ENCODE measurements at regions not wholly inside any gene's neighbourhood (a gene's known extent, or its start where the extent isn't known, plus 50 kb on each side); places are given as distances from the start of the nearest gene placed in this dataset.

DNA sequence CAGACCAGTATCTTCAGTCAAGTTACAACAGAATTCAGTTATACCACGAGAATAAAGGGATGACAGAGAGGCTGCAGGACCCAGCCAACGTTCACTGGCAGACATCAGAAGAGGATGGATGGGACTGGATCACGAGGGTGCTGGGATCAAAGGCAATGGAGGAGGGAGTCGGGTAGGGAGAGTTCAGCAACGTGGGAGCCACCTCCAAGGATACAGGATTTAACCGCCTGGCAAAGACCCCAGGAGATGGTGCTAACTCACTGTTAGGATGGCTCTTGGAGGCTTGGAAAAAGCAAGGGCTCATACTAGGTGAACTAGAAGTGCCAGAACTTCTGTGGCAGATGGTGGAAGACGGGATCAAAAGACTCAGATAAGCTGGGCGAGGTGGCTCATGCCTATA is 99.1 kb upstream of the DISP3 start:
- ATAC-seq, result no peak
- Mint-ChIP-seq H3K27ac (no peak overlapping the region), H3K36me3 (ENCODE audit: low read depth) (no peaks in the 10 kb centered on the region)

DNA sequence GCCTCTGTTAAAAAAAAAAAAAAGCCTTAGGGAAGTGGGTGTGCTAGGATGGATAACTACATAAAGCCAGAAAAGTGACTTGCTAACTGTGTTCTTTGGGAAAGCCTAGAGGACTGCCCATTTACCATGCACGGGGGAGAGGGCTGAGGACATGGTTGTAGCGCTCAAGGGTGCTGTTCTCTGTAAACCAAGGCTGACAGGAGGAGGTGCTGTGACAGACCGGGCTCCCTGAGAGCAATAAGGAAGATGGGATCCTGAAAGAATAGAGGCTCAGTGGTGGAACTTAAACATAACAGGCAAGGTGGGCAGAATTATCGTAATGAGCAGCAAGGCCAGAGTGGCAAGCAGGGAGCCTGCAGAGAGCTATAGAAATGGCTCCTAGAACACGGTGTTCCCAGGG is 98.5 kb upstream of the DISP3 start:
- H3K4me2 ChIP-seq, result no peak overlapping the region
- H3K4me3 Mint-ChIP-seq, result no peak overlapping the region
- ATAC-seq (peak; percentile 69), DNase-seq (ENCODE audit: low spot score) (no peak)
- H3K4me3 ChIP-seq, result no peak overlapping the region
- H3K27ac Mint-ChIP-seq, result no peak overlapping the region
- H3K4me1 ChIP-seq (ENCODE audit: insufficient read depth), result peaks cover 11% of the 10 kb centered on the region
- H4K20me1 ChIP-seq (replicated peaks; ENCODE audit: insufficient read depth), result no peaks in the 10 kb centered on the region
- no peaks in the 10 kb centered on the region for H3K36me3 ChIP-seq (ENCODE audit: insufficient read depth)
- peaks cover 12% of the 10 kb centered on the region for H3K4me1 Mint-ChIP-seq
- no peak for TF ChIP-seq POLR2AphosphoS5 (IDR thresholded peaks at IDR 0.05; ENCODE audit: low read depth)
- TF ChIP-seq, protein P1, sequence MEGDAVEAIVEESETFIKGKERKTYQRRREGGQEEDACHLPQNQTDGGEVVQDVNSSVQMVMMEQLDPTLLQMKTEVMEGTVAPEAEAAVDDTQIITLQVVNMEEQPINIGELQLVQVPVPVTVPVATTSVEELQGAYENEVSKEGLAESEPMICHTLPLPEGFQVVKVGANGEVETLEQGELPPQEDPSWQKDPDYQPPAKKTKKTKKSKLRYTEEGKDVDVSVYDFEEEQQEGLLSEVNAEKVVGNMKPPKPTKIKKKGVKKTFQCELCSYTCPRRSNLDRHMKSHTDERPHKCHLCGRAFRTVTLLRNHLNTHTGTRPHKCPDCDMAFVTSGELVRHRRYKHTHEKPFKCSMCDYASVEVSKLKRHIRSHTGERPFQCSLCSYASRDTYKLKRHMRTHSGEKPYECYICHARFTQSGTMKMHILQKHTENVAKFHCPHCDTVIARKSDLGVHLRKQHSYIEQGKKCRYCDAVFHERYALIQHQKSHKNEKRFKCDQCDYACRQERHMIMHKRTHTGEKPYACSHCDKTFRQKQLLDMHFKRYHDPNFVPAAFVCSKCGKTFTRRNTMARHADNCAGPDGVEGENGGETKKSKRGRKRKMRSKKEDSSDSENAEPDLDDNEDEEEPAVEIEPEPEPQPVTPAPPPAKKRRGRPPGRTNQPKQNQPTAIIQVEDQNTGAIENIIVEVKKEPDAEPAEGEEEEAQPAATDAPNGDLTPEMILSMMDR (conservative IDR thresholded peaks at IDR 0.05; ENCODE audit: low read depth in 2 of 2), result peak in 1 of 2 experiments; percentile 35; a peak in 2 of 4 replicates
- peaks cover 9% of the 10 kb centered on the region for H3K27me3 Mint-ChIP-seq (ENCODE audit: insufficient read depth, low read depth, poor library complexity)
- no peaks in the 10 kb centered on the region for H3K9me3 Mint-ChIP-seq
- H3K27me3 ChIP-seq (ENCODE audit: insufficient read depth), result no peaks in the 10 kb centered on the region
- peaks cover under 1% of the 10 kb centered on the region; the same call in 1 of the 2 replicates for H3F3A ChIP-seq (replicated peaks; ENCODE audit: low read depth)
- no peak overlapping the region for H2AFZ ChIP-seq
- H3K36me3 Mint-ChIP-seq (ENCODE audit: low read depth), result no peaks in the 10 kb centered on the region
- H3K27ac ChIP-seq (ENCODE audit: low read depth), result no peak overlapping the region
- no peaks in the 10 kb centered on the region for H3K79me2 ChIP-seq (replicated peaks; ENCODE audit: insufficient read depth)
- no peaks in the 10 kb centered on the region for H3K9me2 ChIP-seq (ENCODE audit: insufficient read depth)

More for the DNA sequence above, 99.1 kb upstream of the DISP3 start:
- Histone ChIP-seq H3K9me2 (ENCODE audit: insufficient read depth) (no peaks in the 10 kb centered on the region), H2AFZ (peak overlapping the region; percentile 72; the same call in 1 of the 2 replicates), H3K27ac (ENCODE audit: low read depth) (no peak overlapping the region), H3K4me1 (ENCODE audit: insufficient read depth) (peaks cover 11% of the 10 kb centered on the region), H3K79me2 (replicated peaks; ENCODE audit: insufficient read depth) (no peaks in the 10 kb centered on the region), H3K36me3 (ENCODE audit: insufficient read depth) (no peaks in the 10 kb centered on the region), H3F3A (replicated peaks; ENCODE audit: low read depth) (peaks cover 4% of the 10 kb centered on the region; the same call in 1 of the 2 replicates), H3K4me3 (no peak overlapping the region), H3K27me3 (ENCODE audit: insufficient read depth) (no peaks in the 10 kb centered on the region), H3K4me2 (no peak overlapping the region), H4K20me1 (replicated peaks; ENCODE audit: insufficient read depth) (no peaks in the 10 kb centered on the region)
- Mint-ChIP-seq H3K9me3 (no peaks in the 10 kb centered on the region), H3K4me1 (peaks cover 8% of the 10 kb centered on the region), H3K4me3 (no peak overlapping the region), H3K27me3 (ENCODE audit: insufficient read depth, low read depth, poor library complexity) (peaks cover 9% of the 10 kb centered on the region)
- DNase-seq (ENCODE audit: low spot score), result no peak
- TF ChIP-seq EZH2 (IDR thresholded peaks at IDR 0.05; ENCODE audit: low read depth, unreplicated experiment) (no peak), EZH2phosphoT487 (IDR thresholded peaks at IDR 0.05; ENCODE audit: unreplicated experiment) (no peak), NANOG (IDR thresholded peaks at IDR 0.05; ENCODE audit: borderline replicate concordance) (no peak), CREB1 (CRISPR knock-in tag; IDR thresholded peaks at IDR 0.05; ENCODE audit: low read depth) (no peak)
- TF ChIP-seq, protein P1 (conservative IDR thresholded peaks at IDR 0.05; ENCODE audit: low read depth in 2 of 2), result peak in 1 of 2 experiments; percentile 12; a peak in 1 of 4 replicates
- TF ChIP-seq, protein P2, sequence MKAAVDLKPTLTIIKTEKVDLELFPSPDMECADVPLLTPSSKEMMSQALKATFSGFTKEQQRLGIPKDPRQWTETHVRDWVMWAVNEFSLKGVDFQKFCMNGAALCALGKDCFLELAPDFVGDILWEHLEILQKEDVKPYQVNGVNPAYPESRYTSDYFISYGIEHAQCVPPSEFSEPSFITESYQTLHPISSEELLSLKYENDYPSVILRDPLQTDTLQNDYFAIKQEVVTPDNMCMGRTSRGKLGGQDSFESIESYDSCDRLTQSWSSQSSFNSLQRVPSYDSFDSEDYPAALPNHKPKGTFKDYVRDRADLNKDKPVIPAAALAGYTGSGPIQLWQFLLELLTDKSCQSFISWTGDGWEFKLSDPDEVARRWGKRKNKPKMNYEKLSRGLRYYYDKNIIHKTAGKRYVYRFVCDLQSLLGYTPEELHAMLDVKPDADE (IDR thresholded peaks at IDR 0.05), result no peak

Measured in GM23338 (cell line).